ENCODE measurements at regions not wholly inside any gene's neighbourhood (a gene's known extent, or its start where the extent isn't known, plus 50 kb on each side); places are given as distances from the start of the nearest gene placed in this dataset.
"Not testable (repeated sequence)": the region's sequence is repeated elsewhere in the genome, so short reads cannot be mapped to it uniquely, and the experiment has no call there.

DNA sequence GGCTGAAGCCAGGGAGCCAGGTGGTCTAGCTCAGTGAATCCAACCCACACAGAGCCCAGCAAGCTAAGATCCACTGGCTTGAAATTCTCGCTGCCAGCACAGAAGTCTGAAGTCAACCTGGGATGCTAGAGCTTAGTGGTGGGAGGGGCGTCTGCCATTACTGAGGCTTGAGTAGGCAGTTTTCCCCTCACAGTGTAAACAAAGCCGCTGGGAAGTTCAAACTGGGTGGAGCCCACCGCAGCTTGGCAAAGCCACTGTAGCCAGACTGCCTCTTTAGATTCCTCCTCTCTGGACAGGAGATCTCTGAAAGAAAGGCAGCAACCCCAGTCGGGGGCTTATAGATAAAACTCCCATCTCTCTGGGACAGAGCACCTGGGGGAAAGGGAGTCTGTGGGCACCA is 452.1 kb downstream of the NR4A2 start:
- TF ChIP-seq, protein P1, sequence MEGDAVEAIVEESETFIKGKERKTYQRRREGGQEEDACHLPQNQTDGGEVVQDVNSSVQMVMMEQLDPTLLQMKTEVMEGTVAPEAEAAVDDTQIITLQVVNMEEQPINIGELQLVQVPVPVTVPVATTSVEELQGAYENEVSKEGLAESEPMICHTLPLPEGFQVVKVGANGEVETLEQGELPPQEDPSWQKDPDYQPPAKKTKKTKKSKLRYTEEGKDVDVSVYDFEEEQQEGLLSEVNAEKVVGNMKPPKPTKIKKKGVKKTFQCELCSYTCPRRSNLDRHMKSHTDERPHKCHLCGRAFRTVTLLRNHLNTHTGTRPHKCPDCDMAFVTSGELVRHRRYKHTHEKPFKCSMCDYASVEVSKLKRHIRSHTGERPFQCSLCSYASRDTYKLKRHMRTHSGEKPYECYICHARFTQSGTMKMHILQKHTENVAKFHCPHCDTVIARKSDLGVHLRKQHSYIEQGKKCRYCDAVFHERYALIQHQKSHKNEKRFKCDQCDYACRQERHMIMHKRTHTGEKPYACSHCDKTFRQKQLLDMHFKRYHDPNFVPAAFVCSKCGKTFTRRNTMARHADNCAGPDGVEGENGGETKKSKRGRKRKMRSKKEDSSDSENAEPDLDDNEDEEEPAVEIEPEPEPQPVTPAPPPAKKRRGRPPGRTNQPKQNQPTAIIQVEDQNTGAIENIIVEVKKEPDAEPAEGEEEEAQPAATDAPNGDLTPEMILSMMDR (IDR thresholded peaks at IDR 0.05) = not testable (repeated sequence)
- not testable (repeated sequence) for TF ChIP-seq POLR2A (IDR thresholded peaks at IDR 0.05)
